Testis (tissue), 2 donors: ENCODE measurements at regions not wholly inside any gene's neighbourhood (a gene's known extent, or its start where the extent isn't known, plus 50 kb on each side); places are given as distances from the start of the nearest gene placed in this dataset.

Source experiments
- CTCF ChIP-seq, 3 experiments: fragments of 450-650 bp in 2 of 3; fragments of 200-600 bp in 1 of 3; sonication (generic) in 1 of 3; IDR thresholded peaks; one replicate each; pipeline ENCODE4 v1.5.1; 2016 to 2019; ENCODE audit warnings: antibody characterized with exemption in 3 of 3, mild to moderate bottlenecking in 2 of 3, moderate library complexity in 1 of 3
- POLR2A ChIP-seq: fragments of 450-650 bp; IDR thresholded peaks from one replicate; pipeline ENCODE4 v1.6.1; 2017; ENCODE audit warnings: antibody characterized with exemption, mild to moderate bottlenecking, moderate library complexity

GRCh38 chr15:94934440-94934839, 703.1 kb downstream of the MCTP2 start:
- TF ChIP-seq POLR2A = no peak
- no peak for TF ChIP-seq CTCF (IDR thresholded peaks at IDR 0.05)
